ENCODE measurements at regions not wholly inside any gene's neighbourhood (a gene's known extent, or its start where the extent isn't known, plus 50 kb on each side); places are given as distances from the start of the nearest gene placed in this dataset.

GRCh38 chr6:25154034-25154596 is 125.1 kb upstream of the CARMIL1 start:
- no peak for TF ChIP-seq CTCF (IDR thresholded peaks at IDR 0.05)
- TF ChIP-seq ZFX (IDR thresholded peaks at IDR 0.05; ENCODE audit: borderline replicate concordance): no peak
